H1 (cell line): ENCODE measurements at regions not wholly inside any gene's neighbourhood (a gene's known extent, or its start where the extent isn't known, plus 50 kb on each side); places are given as distances from the start of the nearest gene placed in this dataset.

Source experiments
- BACH1 ChIP-seq: IDR thresholded peaks from 2 replicates; pipeline ENCODE4 v1.6.1; 2012; ENCODE audit warnings: low read length, improper control_type of control experiment
- KDM1A ChIP-seq: fragments of 200-600, 300-600 bp; sonication (generic); IDR thresholded peaks from 2 replicates; pipeline ENCODE4 v1.7.1; 2016; ENCODE audit warnings: mild to moderate bottlenecking, low read length, borderline replicate concordance
- RAD21 ChIP-seq, 2 experiments: IDR thresholded peaks in 1 of 2; conservative IDR thresholded peaks in 1 of 2; 2 replicates each; pipeline ENCODE4 v1.6.1; 2011; ENCODE audit warnings: low read depth in 2 of 2, low read length in 2 of 2, improper control_type of control experiment in 1 of 2, inconsistent platforms in 1 of 2, mild to moderate bottlenecking in 1 of 2, moderate library complexity in 1 of 2
- TBP ChIP-seq: IDR thresholded peaks from 2 replicates; pipeline ENCODE4 v1.6.1; 2011; ENCODE audit warnings: low read depth, low read length, improper control_type of control experiment
- YY1 ChIP-seq: IDR thresholded peaks from 2 replicates; pipeline ENCODE4 v1.6.1; 2011; ENCODE audit warnings: low read depth, mild to moderate bottlenecking, low read length
- TF ChIP-seq, protein P1 (sequence below): fragments of 300-600 bp; sonication (generic); IDR thresholded peaks from 2 replicates; pipeline ENCODE4 v1.7.1; 2012; ENCODE audit warnings: low read length, moderate library complexity, mild to moderate bottlenecking, inconsistent platforms; ENCODE audit not compliant: insufficient replicate concordance
- TF ChIP-seq, protein P2 (sequence below), 3 experiments: IDR thresholded peaks; 1 replicate in 2 of 3; 2 replicates in 1 of 3; pipeline versions ENCODE4 v1.5.1 to v1.6.1; 2011; ENCODE audit warnings: low read length in 3 of 3, mild to moderate bottlenecking in 3 of 3, inconsistent platforms in 2 of 3, low read depth in 1 of 3, moderate library complexity in 1 of 3; ENCODE audit not compliant: insufficient read depth in 1 of 3; ENCODE audit errors: control extremely low read depth in 1 of 3

DNA sequence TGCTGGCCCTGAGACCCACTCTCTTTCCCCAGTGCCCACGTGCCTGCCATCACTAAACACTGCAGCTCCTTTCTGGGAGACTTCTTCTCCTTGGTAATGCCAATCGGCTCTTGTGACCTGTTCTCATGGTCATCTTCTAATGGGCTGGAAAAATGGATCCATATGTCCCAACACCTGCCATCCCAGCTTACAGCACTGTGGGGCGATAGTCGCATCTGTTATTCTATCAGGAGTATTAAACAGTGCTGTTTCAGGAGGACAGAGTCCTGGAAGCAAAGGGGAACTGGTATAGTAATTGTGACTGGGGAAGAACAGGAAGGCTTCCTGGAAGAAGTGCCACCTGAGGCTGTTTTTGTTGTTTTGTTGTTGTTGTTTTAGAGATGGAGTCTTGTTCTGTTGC is 411.2 kb downstream of the GLRX3 start (continued):
- TF ChIP-seq, protein P1, sequence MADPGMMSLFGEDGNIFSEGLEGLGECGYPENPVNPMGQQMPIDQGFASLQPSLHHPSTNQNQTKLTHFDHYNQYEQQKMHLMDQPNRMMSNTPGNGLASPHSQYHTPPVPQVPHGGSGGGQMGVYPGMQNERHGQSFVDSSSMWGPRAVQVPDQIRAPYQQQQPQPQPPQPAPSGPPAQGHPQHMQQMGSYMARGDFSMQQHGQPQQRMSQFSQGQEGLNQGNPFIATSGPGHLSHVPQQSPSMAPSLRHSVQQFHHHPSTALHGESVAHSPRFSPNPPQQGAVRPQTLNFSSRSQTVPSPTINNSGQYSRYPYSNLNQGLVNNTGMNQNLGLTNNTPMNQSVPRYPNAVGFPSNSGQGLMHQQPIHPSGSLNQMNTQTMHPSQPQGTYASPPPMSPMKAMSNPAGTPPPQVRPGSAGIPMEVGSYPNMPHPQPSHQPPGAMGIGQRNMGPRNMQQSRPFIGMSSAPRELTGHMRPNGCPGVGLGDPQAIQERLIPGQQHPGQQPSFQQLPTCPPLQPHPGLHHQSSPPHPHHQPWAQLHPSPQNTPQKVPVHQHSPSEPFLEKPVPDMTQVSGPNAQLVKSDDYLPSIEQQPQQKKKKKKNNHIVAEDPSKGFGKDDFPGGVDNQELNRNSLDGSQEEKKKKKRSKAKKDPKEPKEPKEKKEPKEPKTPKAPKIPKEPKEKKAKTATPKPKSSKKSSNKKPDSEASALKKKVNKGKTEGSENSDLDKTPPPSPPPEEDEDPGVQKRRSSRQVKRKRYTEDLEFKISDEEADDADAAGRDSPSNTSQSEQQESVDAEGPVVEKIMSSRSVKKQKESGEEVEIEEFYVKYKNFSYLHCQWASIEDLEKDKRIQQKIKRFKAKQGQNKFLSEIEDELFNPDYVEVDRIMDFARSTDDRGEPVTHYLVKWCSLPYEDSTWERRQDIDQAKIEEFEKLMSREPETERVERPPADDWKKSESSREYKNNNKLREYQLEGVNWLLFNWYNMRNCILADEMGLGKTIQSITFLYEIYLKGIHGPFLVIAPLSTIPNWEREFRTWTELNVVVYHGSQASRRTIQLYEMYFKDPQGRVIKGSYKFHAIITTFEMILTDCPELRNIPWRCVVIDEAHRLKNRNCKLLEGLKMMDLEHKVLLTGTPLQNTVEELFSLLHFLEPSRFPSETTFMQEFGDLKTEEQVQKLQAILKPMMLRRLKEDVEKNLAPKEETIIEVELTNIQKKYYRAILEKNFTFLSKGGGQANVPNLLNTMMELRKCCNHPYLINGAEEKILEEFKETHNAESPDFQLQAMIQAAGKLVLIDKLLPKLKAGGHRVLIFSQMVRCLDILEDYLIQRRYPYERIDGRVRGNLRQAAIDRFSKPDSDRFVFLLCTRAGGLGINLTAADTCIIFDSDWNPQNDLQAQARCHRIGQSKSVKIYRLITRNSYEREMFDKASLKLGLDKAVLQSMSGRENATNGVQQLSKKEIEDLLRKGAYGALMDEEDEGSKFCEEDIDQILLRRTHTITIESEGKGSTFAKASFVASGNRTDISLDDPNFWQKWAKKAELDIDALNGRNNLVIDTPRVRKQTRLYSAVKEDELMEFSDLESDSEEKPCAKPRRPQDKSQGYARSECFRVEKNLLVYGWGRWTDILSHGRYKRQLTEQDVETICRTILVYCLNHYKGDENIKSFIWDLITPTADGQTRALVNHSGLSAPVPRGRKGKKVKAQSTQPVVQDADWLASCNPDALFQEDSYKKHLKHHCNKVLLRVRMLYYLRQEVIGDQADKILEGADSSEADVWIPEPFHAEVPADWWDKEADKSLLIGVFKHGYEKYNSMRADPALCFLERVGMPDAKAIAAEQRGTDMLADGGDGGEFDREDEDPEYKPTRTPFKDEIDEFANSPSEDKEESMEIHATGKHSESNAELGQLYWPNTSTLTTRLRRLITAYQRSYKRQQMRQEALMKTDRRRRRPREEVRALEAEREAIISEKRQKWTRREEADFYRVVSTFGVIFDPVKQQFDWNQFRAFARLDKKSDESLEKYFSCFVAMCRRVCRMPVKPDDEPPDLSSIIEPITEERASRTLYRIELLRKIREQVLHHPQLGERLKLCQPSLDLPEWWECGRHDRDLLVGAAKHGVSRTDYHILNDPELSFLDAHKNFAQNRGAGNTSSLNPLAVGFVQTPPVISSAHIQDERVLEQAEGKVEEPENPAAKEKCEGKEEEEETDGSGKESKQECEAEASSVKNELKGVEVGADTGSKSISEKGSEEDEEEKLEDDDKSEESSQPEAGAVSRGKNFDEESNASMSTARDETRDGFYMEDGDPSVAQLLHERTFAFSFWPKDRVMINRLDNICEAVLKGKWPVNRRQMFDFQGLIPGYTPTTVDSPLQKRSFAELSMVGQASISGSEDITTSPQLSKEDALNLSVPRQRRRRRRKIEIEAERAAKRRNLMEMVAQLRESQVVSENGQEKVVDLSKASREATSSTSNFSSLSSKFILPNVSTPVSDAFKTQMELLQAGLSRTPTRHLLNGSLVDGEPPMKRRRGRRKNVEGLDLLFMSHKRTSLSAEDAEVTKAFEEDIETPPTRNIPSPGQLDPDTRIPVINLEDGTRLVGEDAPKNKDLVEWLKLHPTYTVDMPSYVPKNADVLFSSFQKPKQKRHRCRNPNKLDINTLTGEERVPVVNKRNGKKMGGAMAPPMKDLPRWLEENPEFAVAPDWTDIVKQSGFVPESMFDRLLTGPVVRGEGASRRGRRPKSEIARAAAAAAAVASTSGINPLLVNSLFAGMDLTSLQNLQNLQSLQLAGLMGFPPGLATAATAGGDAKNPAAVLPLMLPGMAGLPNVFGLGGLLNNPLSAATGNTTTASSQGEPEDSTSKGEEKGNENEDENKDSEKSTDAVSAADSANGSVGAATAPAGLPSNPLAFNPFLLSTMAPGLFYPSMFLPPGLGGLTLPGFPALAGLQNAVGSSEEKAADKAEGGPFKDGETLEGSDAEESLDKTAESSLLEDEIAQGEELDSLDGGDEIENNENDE, result no peak
- TF ChIP-seq, protein P2, sequence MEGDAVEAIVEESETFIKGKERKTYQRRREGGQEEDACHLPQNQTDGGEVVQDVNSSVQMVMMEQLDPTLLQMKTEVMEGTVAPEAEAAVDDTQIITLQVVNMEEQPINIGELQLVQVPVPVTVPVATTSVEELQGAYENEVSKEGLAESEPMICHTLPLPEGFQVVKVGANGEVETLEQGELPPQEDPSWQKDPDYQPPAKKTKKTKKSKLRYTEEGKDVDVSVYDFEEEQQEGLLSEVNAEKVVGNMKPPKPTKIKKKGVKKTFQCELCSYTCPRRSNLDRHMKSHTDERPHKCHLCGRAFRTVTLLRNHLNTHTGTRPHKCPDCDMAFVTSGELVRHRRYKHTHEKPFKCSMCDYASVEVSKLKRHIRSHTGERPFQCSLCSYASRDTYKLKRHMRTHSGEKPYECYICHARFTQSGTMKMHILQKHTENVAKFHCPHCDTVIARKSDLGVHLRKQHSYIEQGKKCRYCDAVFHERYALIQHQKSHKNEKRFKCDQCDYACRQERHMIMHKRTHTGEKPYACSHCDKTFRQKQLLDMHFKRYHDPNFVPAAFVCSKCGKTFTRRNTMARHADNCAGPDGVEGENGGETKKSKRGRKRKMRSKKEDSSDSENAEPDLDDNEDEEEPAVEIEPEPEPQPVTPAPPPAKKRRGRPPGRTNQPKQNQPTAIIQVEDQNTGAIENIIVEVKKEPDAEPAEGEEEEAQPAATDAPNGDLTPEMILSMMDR (IDR thresholded peaks at IDR 0.05; ENCODE audit: control extremely low read depth in 1 of 3, insufficient read depth in 1 of 3, low read depth in 1 of 3, low read length in 3 of 3), result peak; percentile 37 to 69 (median 54)
- TF ChIP-seq YY1, result 0 out of 2 replicates have a peak, but pooled peaks have one; percentile 16
- no peak for TF ChIP-seq KDM1A
- TF ChIP-seq TBP, result no peak
- TF ChIP-seq RAD21 (IDR thresholded peaks at IDR 0.05 in 1 of 2, conservative IDR thresholded peaks at IDR 0.05 in 1 of 2; ENCODE audit: low read depth in 2 of 2, low read length in 2 of 2), result peak; percentile 73 to 83
- no peak for TF ChIP-seq BACH1
